ENCODE measurements at regions not wholly inside any gene's neighbourhood (a gene's known extent, or its start where the extent isn't known, plus 50 kb on each side); places are given as distances from the start of the nearest gene placed in this dataset.

DNA sequence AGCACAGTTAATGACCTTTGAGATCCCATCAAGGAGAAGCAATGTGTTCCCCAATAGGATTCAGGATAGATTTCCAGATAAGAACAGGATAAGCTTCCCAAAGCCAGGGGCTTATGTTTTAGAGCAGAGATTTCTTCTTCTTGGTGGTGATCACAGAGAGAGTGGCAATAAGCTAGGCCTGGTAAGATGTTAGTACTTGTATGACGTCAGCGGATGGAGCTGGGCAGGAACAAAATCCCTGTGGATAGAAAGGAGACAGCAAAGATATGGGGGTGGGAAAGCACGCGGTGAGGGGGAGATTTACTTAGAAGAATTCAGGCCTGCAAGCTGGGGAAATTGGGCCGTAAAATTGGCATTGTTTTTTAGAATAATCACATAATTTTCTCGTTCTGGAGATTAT, 323.0 kb downstream of the MTX2 start:
- Mint-ChIP-seq H3K4me1 (peaks cover 42% of the 10 kb centered on the region), H3K36me3 (ENCODE audit: low read depth) (peaks cover 10% of the 10 kb centered on the region), H3K27ac (peak overlapping the region; percentile 60), H3K27me3 (ENCODE audit: low read depth, poor library complexity) (no peaks in the 10 kb centered on the region), H3K4me3 (no peak overlapping the region), H3K9me3 (peaks cover 9% of the 10 kb centered on the region)
- DNase-seq, result no peak
- TF ChIP-seq CTCF (IDR thresholded peaks at IDR 0.05), result no peak

GRCh38 chr2:176595986-176596385, 326.7 kb downstream of the MTX2 start:
- TF ChIP-seq CTCF (IDR thresholded peaks at IDR 0.05), result no peak
- no peak overlapping the region for H3K27ac Mint-ChIP-seq
- H3K36me3 Mint-ChIP-seq (ENCODE audit: low read depth), result peaks cover 10% of the 10 kb centered on the region

DNA sequence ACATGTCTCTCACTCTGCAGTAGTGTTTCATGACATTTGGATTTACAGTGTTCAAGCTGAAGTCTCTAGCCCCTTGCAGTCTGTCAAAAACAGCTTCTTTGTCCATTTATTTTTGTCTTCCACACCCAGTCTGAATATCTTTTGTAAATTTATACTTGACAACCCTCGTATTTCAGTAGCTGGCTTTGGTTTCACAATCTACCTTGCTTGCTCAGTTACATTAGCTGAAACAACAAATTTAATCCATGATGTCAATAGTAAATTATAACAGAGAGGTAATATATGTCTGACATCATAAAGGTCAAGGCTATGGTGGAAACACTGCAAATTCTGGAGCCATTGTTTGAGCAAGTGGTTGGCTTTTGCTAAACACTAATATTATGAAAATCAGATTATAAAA, 328.7 kb downstream of the MTX2 start:
- no peak for TF ChIP-seq CTCF (IDR thresholded peaks at IDR 0.05)
- H3K9me3 Mint-ChIP-seq, result peaks cover 9% of the 10 kb centered on the region
- H3K4me3 Mint-ChIP-seq, result no peak overlapping the region
- no peaks in the 10 kb centered on the region for H3K27me3 Mint-ChIP-seq (ENCODE audit: low read depth, poor library complexity)
- peaks cover 27% of the 10 kb centered on the region for H3K4me1 Mint-ChIP-seq
- no peak overlapping the region for H3K27ac Mint-ChIP-seq
- peaks cover 6% of the 10 kb centered on the region for H3K36me3 Mint-ChIP-seq (ENCODE audit: low read depth)
- no peak for DNase-seq

More at GRCh38 chr2:176595986-176596385, 326.7 kb downstream of the MTX2 start:
- peaks cover 9% of the 10 kb centered on the region for H3K9me3 Mint-ChIP-seq
- DNase-seq, result no peak
- no peaks in the 10 kb centered on the region for H3K27me3 Mint-ChIP-seq (ENCODE audit: low read depth, poor library complexity)
- no peak overlapping the region for H3K4me3 Mint-ChIP-seq
- peaks cover 27% of the 10 kb centered on the region for H3K4me1 Mint-ChIP-seq

DNA sequence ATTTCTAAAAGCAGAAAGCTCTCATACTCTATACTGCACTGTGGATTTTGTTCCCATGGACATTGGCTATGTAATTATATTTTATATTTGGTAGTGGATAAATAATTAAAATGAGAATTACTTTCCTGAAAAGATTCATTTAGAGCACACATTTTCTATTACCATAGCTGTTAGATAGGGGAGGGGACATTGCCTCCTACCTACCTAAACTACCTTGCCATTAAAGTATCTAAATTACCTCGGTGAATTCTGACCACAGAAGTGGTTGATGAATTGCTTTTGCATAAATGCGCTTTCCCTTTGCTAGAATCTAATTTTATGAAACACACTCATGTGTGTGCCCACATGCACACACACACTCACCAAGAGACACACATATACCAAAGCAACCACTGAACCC, 329.1 kb downstream of the MTX2 start:
- TF ChIP-seq CTCF (IDR thresholded peaks at IDR 0.05), result no peak
- peaks cover 4% of the 10 kb centered on the region for H3K36me3 Mint-ChIP-seq (ENCODE audit: low read depth)
- H3K4me1 Mint-ChIP-seq, result peaks cover 27% of the 10 kb centered on the region
- peaks cover 4% of the 10 kb centered on the region for H3K9me3 Mint-ChIP-seq
- DNase-seq, result no peak
- no peak overlapping the region for H3K27ac Mint-ChIP-seq
- no peak overlapping the region for H3K4me3 Mint-ChIP-seq
- no peaks in the 10 kb centered on the region for H3K27me3 Mint-ChIP-seq (ENCODE audit: low read depth, poor library complexity)

DNA sequence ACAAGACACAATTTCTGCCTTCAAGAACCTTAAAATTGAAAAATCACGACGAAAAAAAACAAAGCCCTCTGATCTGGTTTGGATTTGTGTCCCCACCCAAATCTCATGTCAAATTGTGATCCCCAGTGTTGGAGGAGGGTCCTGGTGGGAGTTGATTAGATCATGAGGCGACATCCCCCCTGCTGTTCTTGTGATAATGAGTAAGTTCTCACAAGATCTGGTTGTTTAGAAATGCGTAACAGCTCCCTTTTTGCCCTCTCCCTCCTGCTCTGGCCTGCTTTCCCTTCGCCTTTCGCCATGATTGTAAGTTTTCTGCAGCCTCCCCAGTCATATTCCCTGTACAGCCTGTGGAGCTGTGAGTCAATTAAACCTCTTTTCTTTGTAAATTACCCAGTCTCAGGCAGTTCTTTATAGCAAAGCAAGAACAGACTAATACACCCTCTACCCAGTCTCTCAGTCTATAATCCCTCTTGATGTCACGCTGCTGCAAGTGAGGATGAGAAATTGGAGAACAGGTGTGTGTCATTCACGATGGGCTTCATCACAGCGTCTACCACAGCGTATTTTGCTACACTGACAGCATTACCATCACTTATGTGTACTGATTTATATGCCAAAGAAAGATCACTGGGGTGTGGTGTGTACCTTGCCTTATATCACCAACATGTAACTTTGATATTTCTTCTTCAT, 330.7 kb downstream of the MTX2 start:
- no peaks in the 10 kb centered on the region for H3K9me3 Mint-ChIP-seq
- no peak overlapping the region for H3K27ac Mint-ChIP-seq
- no peaks in the 10 kb centered on the region for H3K27me3 Mint-ChIP-seq (ENCODE audit: low read depth, poor library complexity)
- H3K4me3 Mint-ChIP-seq, result no peak overlapping the region
- DNase-seq, result no peak
- peaks cover 27% of the 10 kb centered on the region for H3K4me1 Mint-ChIP-seq
- TF ChIP-seq CTCF (IDR thresholded peaks at IDR 0.05), result no peak
- H3K36me3 Mint-ChIP-seq (ENCODE audit: low read depth), result no peaks in the 10 kb centered on the region

- Mint-ChIP-seq H3K27ac (no peak overlapping the region), H3K27me3 (ENCODE audit: low read depth, poor library complexity) (no peaks in the 10 kb centered on the region), H3K36me3 (ENCODE audit: low read depth) (no peaks in the 10 kb centered on the region), H3K9me3 (no peaks in the 10 kb centered on the region), H3K4me3 (no peak overlapping the region), H3K4me1 (peaks cover 27% of the 10 kb centered on the region)
- TF ChIP-seq CTCF (IDR thresholded peaks at IDR 0.05), result no peak
- DNase-seq, result no peak
Measured at GRCh38 chr2:176601066-176601465, 331.8 kb downstream of the MTX2 start.
